ENCODE measurements at regions not wholly inside any gene's neighbourhood (a gene's known extent, or its start where the extent isn't known, plus 50 kb on each side); places are given as distances from the start of the nearest gene placed in this dataset.

DNA sequence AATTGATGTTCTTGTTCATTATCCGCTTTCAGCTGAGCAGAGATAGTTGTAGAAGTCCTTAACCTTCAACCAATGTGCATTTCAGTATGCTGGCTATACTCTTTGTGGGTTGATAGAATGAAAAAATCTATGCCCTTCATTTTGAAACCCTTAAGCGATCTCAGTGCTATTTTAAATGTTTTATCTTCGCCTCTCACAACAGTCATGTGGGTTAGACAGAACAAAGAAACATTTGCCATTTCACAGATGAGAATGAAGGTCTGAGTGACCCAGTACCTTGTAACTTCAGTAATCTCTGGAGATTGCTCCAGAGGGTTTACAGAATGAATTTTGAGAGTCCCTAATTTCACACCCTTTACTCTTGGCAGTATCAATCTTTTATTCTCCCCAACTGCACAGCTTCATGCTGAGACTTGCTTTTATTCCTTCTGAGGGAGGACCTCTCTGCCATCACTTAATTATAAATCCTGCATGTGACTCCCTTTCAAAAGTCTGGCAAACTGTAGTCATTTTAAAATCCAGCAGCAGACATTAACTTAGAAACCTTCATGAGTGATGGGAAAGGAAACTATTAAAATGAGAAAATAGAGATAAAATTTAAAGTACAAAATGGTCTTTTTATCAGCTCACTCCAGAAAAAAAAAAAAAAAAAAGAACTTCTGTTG, 921.5 kb downstream of the RAB28 start:
- TF ChIP-seq, protein P1, sequence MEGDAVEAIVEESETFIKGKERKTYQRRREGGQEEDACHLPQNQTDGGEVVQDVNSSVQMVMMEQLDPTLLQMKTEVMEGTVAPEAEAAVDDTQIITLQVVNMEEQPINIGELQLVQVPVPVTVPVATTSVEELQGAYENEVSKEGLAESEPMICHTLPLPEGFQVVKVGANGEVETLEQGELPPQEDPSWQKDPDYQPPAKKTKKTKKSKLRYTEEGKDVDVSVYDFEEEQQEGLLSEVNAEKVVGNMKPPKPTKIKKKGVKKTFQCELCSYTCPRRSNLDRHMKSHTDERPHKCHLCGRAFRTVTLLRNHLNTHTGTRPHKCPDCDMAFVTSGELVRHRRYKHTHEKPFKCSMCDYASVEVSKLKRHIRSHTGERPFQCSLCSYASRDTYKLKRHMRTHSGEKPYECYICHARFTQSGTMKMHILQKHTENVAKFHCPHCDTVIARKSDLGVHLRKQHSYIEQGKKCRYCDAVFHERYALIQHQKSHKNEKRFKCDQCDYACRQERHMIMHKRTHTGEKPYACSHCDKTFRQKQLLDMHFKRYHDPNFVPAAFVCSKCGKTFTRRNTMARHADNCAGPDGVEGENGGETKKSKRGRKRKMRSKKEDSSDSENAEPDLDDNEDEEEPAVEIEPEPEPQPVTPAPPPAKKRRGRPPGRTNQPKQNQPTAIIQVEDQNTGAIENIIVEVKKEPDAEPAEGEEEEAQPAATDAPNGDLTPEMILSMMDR (conservative IDR thresholded peaks at IDR 0.05; ENCODE audit: low read depth, low read length): no peak
- TF ChIP-seq EZH2 (IDR thresholded peaks at IDR 0.05; ENCODE audit: borderline replicate concordance, low read depth, low read length, poor library complexity, severe bottlenecking): no peak

Data from A673 (cell line).